H9 (cell line): ENCODE measurements at regions not wholly inside any gene's neighbourhood (a gene's known extent, or its start where the extent isn't known, plus 50 kb on each side); places are given as distances from the start of the nearest gene placed in this dataset.

Source experiments
- DNase-seq: peaks from one replicate; pipeline ENCODE4 v3.0.0-alpha.2; 2017
- H2AFZ ChIP-seq: one replicate; pipeline ENCODE4 v1.6.1; 2013; ENCODE audit warnings: mild to moderate bottlenecking, low read length, control low read depth, moderate library complexity
- H2AK5ac ChIP-seq: 2 replicates; pipeline ENCODE4 v1.6.1; 2013; ENCODE audit warnings: low read length, control low read depth, mixed read lengths; ENCODE audit not compliant: insufficient read length
- H2BK120ac ChIP-seq: one replicate; pipeline ENCODE4 v1.6.1; 2013; ENCODE audit warnings: low read depth, mild to moderate bottlenecking, low read length, control low read depth, inconsistent platforms; ENCODE audit not compliant: poor library complexity, severe bottlenecking
- H2BK12ac ChIP-seq: 2 replicates; pipeline ENCODE4 v1.6.1; 2013; ENCODE audit warnings: low read length, control low read depth, mixed read lengths, low read depth; ENCODE audit not compliant: insufficient read length
- H2BK15ac ChIP-seq: 2 replicates; pipeline ENCODE4 v1.6.1; 2013; ENCODE audit warnings: low read depth, low read length, control low read depth
- H2BK20ac ChIP-seq: one replicate; pipeline ENCODE4 v1.6.1; 2013; ENCODE audit warnings: low read depth, mild to moderate bottlenecking, low read length, control low read depth, inconsistent platforms; ENCODE audit not compliant: poor library complexity, severe bottlenecking
- H2BK5ac ChIP-seq: 2 replicates; pipeline ENCODE4 v1.6.1; 2013; ENCODE audit warnings: low read length, control low read depth, mixed read lengths; ENCODE audit not compliant: insufficient read length
- H3K14ac ChIP-seq: 2 replicates; pipeline ENCODE4 v1.6.1; 2013; ENCODE audit warnings: low read length, control low read depth; ENCODE audit not compliant: insufficient read depth
- H3K18ac ChIP-seq: 2 replicates; pipeline ENCODE4 v1.6.1; 2013; ENCODE audit warnings: low read depth, mild to moderate bottlenecking, mixed read lengths, low read length, control low read depth; ENCODE audit not compliant: insufficient read length
- H3K23ac ChIP-seq: 2 replicates; pipeline ENCODE4 v1.6.1; 2013; ENCODE audit warnings: low read length, control low read depth, mixed read lengths, low read depth; ENCODE audit not compliant: insufficient read length
- H3K23me2 ChIP-seq: 2 replicates; pipeline ENCODE4 v1.6.1; 2013; ENCODE audit warnings: low read depth, mild to moderate bottlenecking, mixed read lengths, low read length, control low read depth; ENCODE audit not compliant: insufficient read length, poor library complexity, severe bottlenecking
- H3K27ac ChIP-seq: 2 replicates; pipeline ENCODE4 v1.5.1; 2013; ENCODE audit warnings: low read length, control low read depth, mixed read lengths, low read depth; ENCODE audit not compliant: insufficient read length
- H3K27me3 ChIP-seq: 2 replicates; pipeline ENCODE4 v1.6.1; 2013; ENCODE audit warnings: low read length, control low read depth, inconsistent platforms; ENCODE audit not compliant: insufficient read depth
- H3K4ac ChIP-seq: 2 replicates; pipeline ENCODE4 v1.6.1; 2013; ENCODE audit warnings: low read depth, mild to moderate bottlenecking, control low read depth, inconsistent platforms, low read length, moderate library complexity
- H3K4me1 ChIP-seq: 2 replicates; pipeline ENCODE4 v1.6.1; 2013; ENCODE audit warnings: low read length, control low read depth, inconsistent platforms; ENCODE audit not compliant: insufficient read depth
- H3K4me2 ChIP-seq: 2 replicates; pipeline ENCODE4 v1.6.1; 2013; ENCODE audit warnings: low read length, control low read depth, mixed read lengths; ENCODE audit not compliant: insufficient read length, insufficient read depth
- H3K56ac ChIP-seq: 2 replicates; pipeline ENCODE4 v1.6.1; 2013; ENCODE audit warnings: low read depth, mild to moderate bottlenecking, mixed read lengths, low read length, control low read depth; ENCODE audit not compliant: insufficient read length
- H3K79me1 ChIP-seq: 2 replicates; pipeline ENCODE4 v1.6.1; 2013; ENCODE audit warnings: low read depth, mild to moderate bottlenecking, moderate library complexity, low read length, control low read depth, inconsistent platforms; ENCODE audit not compliant: insufficient read depth, poor library complexity, severe bottlenecking
- H3K79me2 ChIP-seq: 2 replicates; pipeline ENCODE4 v1.6.1; 2013; ENCODE audit warnings: low read length, control low read depth, inconsistent platforms; ENCODE audit not compliant: insufficient read depth
- H3K9ac ChIP-seq: 2 replicates; pipeline ENCODE4 v1.6.1; 2013; ENCODE audit warnings: low read length, control low read depth, mixed read lengths; ENCODE audit not compliant: insufficient read length; ENCODE audit errors: extremely low read depth
- H3K9me3 ChIP-seq: one replicate; pipeline ENCODE4 v1.6.1; 2013; ENCODE audit warnings: low read depth, low read length, inconsistent platforms; ENCODE audit not compliant: control insufficient read depth
- H3T11ph ChIP-seq: one replicate; pipeline ENCODE4 v1.6.1; 2013; ENCODE audit warnings: mild to moderate bottlenecking, low read length, control low read depth, inconsistent platforms
- H4K20me1 ChIP-seq: one replicate; pipeline ENCODE4 v1.6.1; 2013; ENCODE audit not compliant: control insufficient read depth, insufficient read length, insufficient read depth
- H4K5ac ChIP-seq: 2 replicates; pipeline ENCODE4 v1.6.1; 2013; ENCODE audit warnings: low read depth, mild to moderate bottlenecking, mixed read lengths, low read length, control low read depth; ENCODE audit not compliant: insufficient read length
- H4K8ac ChIP-seq: replicated peaks from 2 replicates; pipeline ENCODE4 v1.6.1; 2013; ENCODE audit warnings: low read length, control low read depth, mixed read lengths, low read depth; ENCODE audit not compliant: insufficient read length
- H4K91ac ChIP-seq: 2 replicates; pipeline ENCODE4 v1.6.1; 2013; ENCODE audit warnings: low read depth, mild to moderate bottlenecking, moderate library complexity, mixed read lengths, low read length, control low read depth; ENCODE audit not compliant: insufficient read length
- H3K27ac Mint-ChIP-seq, 3 experiments: 2 replicates in 2 of 3; 3 replicates in 1 of 3; pipeline ENCODE4 v1.8.0; 2020 to 2021; ENCODE audit warnings: mixed read lengths in 3 of 3, mild to moderate bottlenecking in 1 of 3, moderate library complexity in 1 of 3
- H3K27me3 Mint-ChIP-seq: 2 replicates; pipeline ENCODE4 v1.8.0; 2021; ENCODE audit warnings: low read depth, mild to moderate bottlenecking, moderate library complexity, mixed read lengths
- H3K36me3 Mint-ChIP-seq, 3 experiments: 2 replicates in 2 of 3; 3 replicates in 1 of 3; pipeline ENCODE4 v1.8.0; 2020 to 2021; ENCODE audit warnings: low read depth in 3 of 3, mixed read lengths in 3 of 3; ENCODE audit not compliant: insufficient read depth in 1 of 3
- H3K4me1 Mint-ChIP-seq, 2 experiments: 2 replicates each; pipeline ENCODE4 v1.8.0; 2020; ENCODE audit warnings: mixed read lengths in 2 of 2
- H3K4me3 Mint-ChIP-seq, 2 experiments: 2 replicates in 1 of 2; 3 replicates in 1 of 2; pipeline ENCODE4 v1.8.0; 2020 to 2021; ENCODE audit warnings: mild to moderate bottlenecking in 2 of 2, mixed read lengths in 2 of 2, moderate library complexity in 1 of 2
- H3K9me3 Mint-ChIP-seq, 2 experiments: 2 replicates in 1 of 2; 3 replicates in 1 of 2; pipeline ENCODE4 v1.8.0; 2020; ENCODE audit warnings: mild to moderate bottlenecking in 2 of 2, mixed read lengths in 2 of 2, moderate library complexity in 1 of 2
- CTCF ChIP-seq: fragments of 200-600 bp; sonication (generic); conservative IDR thresholded peaks from 3 replicates; pipeline ENCODE4 v1.8.0; 2021; ENCODE audit warnings: antibody characterized with exemption, mild to moderate bottlenecking
- WGBS: extraction: QIAGEN DNeasy Blood & Tissue Kit; methylation state at CpG from one replicate; pipeline ENCODE4 v1.1.7; 2013; ENCODE audit warnings: missing lambda C conversion rate, low lambda C conversion rate, mixed read lengths; ENCODE audit not compliant: insufficient read length; ENCODE audit errors: extremely low coverage; 5-methylcytosine and 5-hydroxymethylcytosine counted together

DNA sequence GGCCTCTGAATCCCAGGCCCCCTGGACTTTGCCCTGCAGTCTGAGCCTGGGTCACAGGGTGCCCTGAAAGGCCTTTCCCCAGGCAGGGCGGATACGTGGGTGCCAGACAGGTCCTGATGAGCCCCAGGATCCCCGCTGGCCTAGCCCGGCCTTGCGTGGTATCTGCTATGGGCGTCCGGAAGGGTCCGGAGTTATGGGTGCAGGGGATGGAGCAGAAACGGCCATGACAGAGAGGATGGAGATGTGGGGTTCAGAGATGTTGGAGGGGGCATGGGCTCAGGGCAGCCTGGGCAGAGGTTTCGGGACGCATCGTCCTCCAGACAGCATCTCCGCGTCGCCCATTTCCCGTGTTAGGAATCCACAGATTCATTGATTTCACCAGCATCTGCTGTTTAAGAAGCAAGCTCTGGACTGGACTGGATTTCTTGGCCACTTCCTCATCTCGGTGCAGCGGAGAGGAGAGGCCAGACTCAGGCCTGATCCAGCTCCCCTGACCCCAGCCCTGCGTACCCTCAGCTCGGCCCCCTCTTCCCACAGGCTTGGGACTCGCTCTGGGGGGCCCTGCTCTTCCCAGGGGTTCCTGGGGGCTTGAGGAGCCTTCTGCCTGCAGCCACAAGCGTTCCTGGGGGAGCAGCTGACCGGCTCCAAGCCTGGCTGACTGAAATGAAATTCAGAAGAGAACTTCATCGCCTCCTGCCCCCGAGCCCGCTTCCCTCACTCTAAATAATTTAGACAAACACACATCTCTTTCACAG is 86.9 kb upstream of the ADRA2C start:
- Histone ChIP-seq H3K79me2 (no peaks in the 10 kb centered on the region), H4K91ac (no peak overlapping the region), H4K8ac (no peak overlapping the region), H3K23me2 (no peaks in the 10 kb centered on the region), H2BK5ac (no peak overlapping the region), H3K27ac (no peak overlapping the region), H3K14ac (no peak overlapping the region), H3K23ac (no peak overlapping the region), H3K4me1 (no peaks in the 10 kb centered on the region), H2AFZ (no peak overlapping the region), H3K4me2 (no peak overlapping the region), H2AK5ac (no peak overlapping the region), H2BK15ac (no peak overlapping the region), H4K5ac (no peak overlapping the region), H3K56ac (no peak overlapping the region), H3K18ac (no peak overlapping the region), H3K27me3 (no peaks in the 10 kb centered on the region; the same call in 1 of the 2 replicates), H3K4ac (no peak overlapping the region), H3K9ac (no peak overlapping the region), H2BK12ac (no peak overlapping the region), H2BK20ac (no peak overlapping the region), H4K20me1 (no peaks in the 10 kb centered on the region), H2BK120ac (no peak overlapping the region), H3T11ph (no peak overlapping the region), H3K9me3 (no peaks in the 10 kb centered on the region), H3K79me1 (no peaks in the 10 kb centered on the region)
- Mint-ChIP-seq H3K4me1 (peaks cover 5 to 20% of the 10 kb centered on the region in 2 experiments; a peak in 2 of 4 replicates), H3K27me3 (peaks cover 21% of the 10 kb centered on the region), H3K27ac (no peak overlapping the region), H3K4me3 (no peak overlapping the region), H3K36me3 (no peaks in the 10 kb centered on the region; a peak in 1 of 7 replicates), H3K9me3 (no peaks in the 10 kb centered on the region; a peak in 1 of 5 replicates)
- TF ChIP-seq CTCF: no peak
- no CpG with 5 or more reads among the region's 26 CpGs for WGBS
- peak; percentile 18 for DNase-seq
